Calu3 (cell line): ENCODE measurements at regions not wholly inside any gene's neighbourhood (a gene's known extent, or its start where the extent isn't known, plus 50 kb on each side); places are given as distances from the start of the nearest gene placed in this dataset.

Experiments
- BruUV-seq: library from RNA; stranded (reverse); fragments of 400-500 nt; replicated peaks from 2 replicates; lab custom pipeline; 2021; lab: Mats Ljungman, UMichigan
- CTCF ChIA-PET: fragments of 300-600 bp; sonication (Branson Sonifier 250); formaldehyde crosslinking; loops from one replicate; lab custom pipeline; 2022; ENCODE audit warnings: antibody characterized with exemption; lab: Charles Lee
- DNase-seq: peaks from one replicate; pipeline ENCODE4 v3.0.0; 2022
- H3K27ac Mint-ChIP-seq: one replicate; pipeline ENCODE4 v1.8.0; 2022; ENCODE audit warnings: mixed read lengths; ENCODE audit not compliant: unreplicated experiment
- H3K27me3 Mint-ChIP-seq: one replicate; pipeline ENCODE4 v1.8.0; 2022; ENCODE audit warnings: mixed read lengths; ENCODE audit not compliant: unreplicated experiment
- H3K36me3 Mint-ChIP-seq: one replicate; pipeline ENCODE4 v1.8.0; 2022; ENCODE audit warnings: mild to moderate bottlenecking, moderate library complexity, mixed read lengths; ENCODE audit not compliant: insufficient read depth, unreplicated experiment
- H3K4me1 Mint-ChIP-seq: one replicate; pipeline ENCODE4 v1.8.0; 2022; ENCODE audit warnings: mild to moderate bottlenecking, low read depth, mixed read lengths; ENCODE audit not compliant: unreplicated experiment
- H3K4me3 Mint-ChIP-seq: one replicate; pipeline ENCODE4 v1.8.0; 2022; ENCODE audit warnings: mild to moderate bottlenecking, low read depth, moderate library complexity, mixed read lengths; ENCODE audit not compliant: unreplicated experiment
- H3K9me3 Mint-ChIP-seq: one replicate; pipeline ENCODE4 v1.8.0; 2022; ENCODE audit warnings: low read depth, mixed read lengths; ENCODE audit not compliant: unreplicated experiment
- intact Hi-C: fragments of 100-400 bp; cut with micrococcal nuclease; formaldehyde crosslinking; loops from one replicate; pipeline ENCODE4 v1.10.0; 2022; ENCODE audit not compliant: unreplicated experiment
- TF ChIP-seq, protein P1 (sequence below): fragments of 200-600 bp; IDR thresholded peaks from one replicate; pipeline ENCODE4 v1.8.0; 2022; ENCODE audit warnings: antibody characterized with exemption; ENCODE audit not compliant: unreplicated experiment

DNA sequence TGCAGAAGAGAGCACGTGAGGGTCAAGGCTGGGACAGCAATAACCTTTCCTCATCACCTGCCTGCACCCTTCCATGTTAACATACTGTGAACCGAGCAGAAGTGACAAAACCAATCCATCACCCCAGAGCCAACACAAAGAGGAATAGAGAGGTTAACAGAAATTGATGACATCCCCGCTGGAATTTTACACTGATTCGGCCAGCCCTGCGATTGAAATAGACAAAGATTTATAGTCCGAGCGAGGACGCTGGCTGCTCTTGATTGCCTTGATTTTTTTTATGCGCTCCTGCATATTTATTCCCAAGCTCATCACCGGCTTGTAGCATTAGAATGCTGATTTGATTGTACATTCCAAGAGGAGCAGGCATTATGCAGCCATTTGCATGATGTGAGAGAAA, 729.7 kb downstream of the BCL11B start:
- Mint-ChIP-seq H3K4me1 (no peaks in the 10 kb centered on the region), H3K36me3 (no peaks in the 10 kb centered on the region), H3K9me3 (peaks cover 4% of the 10 kb centered on the region), H3K4me3 (no peak overlapping the region), H3K27ac (no peak overlapping the region), H3K27me3 (no peaks in the 10 kb centered on the region)
- intact Hi-C loops = no loop called here
- DNase-seq = no peak
- CTCF ChIA-PET = no interaction called here
- BruUV-seq = no TSS peak
- TF ChIP-seq, protein P1, sequence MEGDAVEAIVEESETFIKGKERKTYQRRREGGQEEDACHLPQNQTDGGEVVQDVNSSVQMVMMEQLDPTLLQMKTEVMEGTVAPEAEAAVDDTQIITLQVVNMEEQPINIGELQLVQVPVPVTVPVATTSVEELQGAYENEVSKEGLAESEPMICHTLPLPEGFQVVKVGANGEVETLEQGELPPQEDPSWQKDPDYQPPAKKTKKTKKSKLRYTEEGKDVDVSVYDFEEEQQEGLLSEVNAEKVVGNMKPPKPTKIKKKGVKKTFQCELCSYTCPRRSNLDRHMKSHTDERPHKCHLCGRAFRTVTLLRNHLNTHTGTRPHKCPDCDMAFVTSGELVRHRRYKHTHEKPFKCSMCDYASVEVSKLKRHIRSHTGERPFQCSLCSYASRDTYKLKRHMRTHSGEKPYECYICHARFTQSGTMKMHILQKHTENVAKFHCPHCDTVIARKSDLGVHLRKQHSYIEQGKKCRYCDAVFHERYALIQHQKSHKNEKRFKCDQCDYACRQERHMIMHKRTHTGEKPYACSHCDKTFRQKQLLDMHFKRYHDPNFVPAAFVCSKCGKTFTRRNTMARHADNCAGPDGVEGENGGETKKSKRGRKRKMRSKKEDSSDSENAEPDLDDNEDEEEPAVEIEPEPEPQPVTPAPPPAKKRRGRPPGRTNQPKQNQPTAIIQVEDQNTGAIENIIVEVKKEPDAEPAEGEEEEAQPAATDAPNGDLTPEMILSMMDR = no peak

DNA sequence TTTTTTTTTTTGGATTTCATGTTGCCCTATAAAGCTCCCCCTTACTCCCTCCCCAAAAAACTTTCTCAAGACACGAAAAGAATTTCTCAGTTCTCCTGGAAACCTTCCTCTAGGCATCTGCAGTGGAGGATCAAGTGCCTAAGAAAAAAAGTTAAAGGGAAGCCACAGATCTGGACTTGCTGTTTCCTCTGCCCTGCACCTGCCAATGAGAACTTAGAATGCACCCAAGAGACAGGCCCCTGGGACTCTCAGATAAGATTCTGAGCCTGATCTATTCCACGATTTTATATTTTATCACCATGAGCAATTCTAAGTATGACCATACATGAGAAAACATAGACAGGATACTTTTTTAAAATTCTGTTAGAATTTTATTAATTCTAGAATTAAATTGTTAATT, 728.9 kb downstream of the BCL11B start:
- BruUV-seq = no TSS peak

DNA sequence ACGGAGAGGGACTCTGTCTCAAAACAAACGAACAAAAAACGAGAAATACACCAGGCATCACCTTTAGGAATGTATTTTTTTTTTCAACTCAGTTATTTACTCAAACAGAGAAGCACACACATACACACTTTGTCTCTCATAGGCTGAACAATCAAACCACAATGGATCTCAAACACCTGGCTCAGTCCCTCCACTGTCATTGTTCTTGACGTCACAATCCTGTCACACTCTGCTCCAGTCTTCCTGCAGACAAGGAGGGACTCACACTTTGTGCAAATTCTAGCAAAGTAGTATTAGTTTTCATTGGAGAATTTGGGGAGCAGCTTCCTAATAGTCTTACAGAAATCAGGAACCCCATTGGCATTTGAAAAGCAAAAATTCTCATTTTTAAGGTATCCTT, 727.8 kb downstream of the BCL11B start:
- TF ChIP-seq, protein P1 = no peak
- peaks cover 2% of the 10 kb centered on the region for H3K9me3 Mint-ChIP-seq
- H3K27me3 Mint-ChIP-seq = no peaks in the 10 kb centered on the region
- no peaks in the 10 kb centered on the region for H3K4me1 Mint-ChIP-seq
- CTCF ChIA-PET = no interaction called here
- no peak overlapping the region for H3K4me3 Mint-ChIP-seq
- no peaks in the 10 kb centered on the region for H3K36me3 Mint-ChIP-seq
- no peak for DNase-seq
- no peak overlapping the region for H3K27ac Mint-ChIP-seq
- BruUV-seq = no TSS peak
- intact Hi-C loops = no loop called here

More for the DNA sequence above, 728.9 kb downstream of the BCL11B start:
- Mint-ChIP-seq H3K27ac (no peak overlapping the region), H3K4me1 (no peaks in the 10 kb centered on the region), H3K9me3 (peaks cover 2% of the 10 kb centered on the region), H3K36me3 (no peaks in the 10 kb centered on the region), H3K27me3 (no peaks in the 10 kb centered on the region), H3K4me3 (no peak overlapping the region)
- CTCF ChIA-PET = no interaction called here
- no peak for DNase-seq
- TF ChIP-seq, protein P1 = no peak
- intact Hi-C loops = no loop called here

DNA sequence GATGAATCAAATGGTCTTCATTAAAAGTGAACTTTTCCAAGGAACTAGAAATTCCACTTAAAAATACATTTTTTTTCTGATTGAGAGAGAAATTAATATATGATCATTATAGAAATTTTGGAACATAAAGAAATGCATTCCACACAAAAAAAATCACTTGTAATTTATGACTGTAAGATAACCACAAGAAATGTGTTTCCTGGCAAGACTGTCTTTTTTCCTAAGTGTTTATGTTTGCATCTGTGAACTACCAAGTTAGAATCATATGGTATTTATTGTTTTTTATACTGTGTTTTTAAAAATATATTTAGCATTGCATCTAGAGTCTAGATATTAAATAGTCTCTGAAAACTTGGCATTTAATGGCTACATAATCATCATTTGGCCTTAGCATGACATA, 726.8 kb downstream of the BCL11B start:
- TF ChIP-seq, protein P1 = no peak
- H3K9me3 Mint-ChIP-seq = peaks cover 6% of the 10 kb centered on the region
- H3K4me1 Mint-ChIP-seq = no peaks in the 10 kb centered on the region
- no TSS peak for BruUV-seq
- no peak for DNase-seq
- intact Hi-C loops = no loop called here
- H3K4me3 Mint-ChIP-seq = no peak overlapping the region
- H3K27ac Mint-ChIP-seq = no peak overlapping the region
- no peaks in the 10 kb centered on the region for H3K36me3 Mint-ChIP-seq
- CTCF ChIA-PET = no interaction called here
- H3K27me3 Mint-ChIP-seq = no peaks in the 10 kb centered on the region
